OCI-LY3 (cell line): ENCODE measurements at regions not wholly inside any gene's neighbourhood (a gene's known extent, or its start where the extent isn't known, plus 50 kb on each side); places are given as distances from the start of the nearest gene placed in this dataset.

Experiments
- H2AFZ ChIP-seq: fragments of 200-600, 300-600 bp; shearing (Covaris generic); 2 replicates; pipeline ENCODE4 v1.6.0; 2014; ENCODE audit warnings: antibody characterized with exemption, low read depth, low read length
- H3K27ac ChIP-seq: fragments of 200-600, 300-600 bp; sonication (generic); 2 replicates; pipeline ENCODE4 v1.5.1; 2014; ENCODE audit warnings: mild to moderate bottlenecking, low read length, moderate library complexity, mixed read lengths
- H3K27me3 ChIP-seq: fragments of 200-600, 300-600 bp; sonication (generic); 2 replicates; pipeline ENCODE4 v1.6.1; 2014; ENCODE audit warnings: low read depth, low read length, mixed read lengths
- H3K36me3 ChIP-seq: fragments of 200-600, 300-600 bp; sonication (generic); replicated peaks from 2 replicates; pipeline ENCODE3; 2014; ENCODE audit warnings: low read depth, low read length, mixed read lengths
- H3K4me1 ChIP-seq: fragments of 300-600, 200-600 bp; sonication (generic); 2 replicates; pipeline ENCODE4 v1.6.1; 2014; ENCODE audit warnings: low read length, mixed read lengths
- H3K4me2 ChIP-seq: fragments of 200-600, 300-600 bp; sonication (generic); 2 replicates; pipeline ENCODE4 v1.6.1; 2014; ENCODE audit warnings: low read length, mixed read lengths
- H3K4me3 ChIP-seq: fragments of 300-600, 200-600 bp; sonication (generic); 2 replicates; pipeline ENCODE4 v1.5.1; 2014; ENCODE audit warnings: antibody characterized with exemption, mild to moderate bottlenecking, low read length, moderate library complexity
- H3K79me2 ChIP-seq: fragments of 300-600, 200-600 bp; shearing (Covaris generic); 2 replicates; pipeline ENCODE4 v1.6.1; 2014; ENCODE audit warnings: mild to moderate bottlenecking, low read length, mixed read lengths
- H3K9ac ChIP-seq: fragments of 300-600, 200-600 bp; shearing (Covaris generic); 2 replicates; pipeline ENCODE4 v1.6.0; 2014; ENCODE audit warnings: mild to moderate bottlenecking, low read length, moderate library complexity
- H3K9me3 ChIP-seq: fragments of 200-600, 300-600 bp; shearing (Covaris generic); 2 replicates; pipeline ENCODE4 v1.6.1; 2014; ENCODE audit warnings: low read length, mixed read lengths; ENCODE audit not compliant: insufficient read depth
- H4K20me1 ChIP-seq: fragments of 200-600, 300-600 bp; sonication (generic); 2 replicates; pipeline ENCODE4 v1.6.1; 2016; ENCODE audit warnings: low read length, mixed read lengths; ENCODE audit not compliant: insufficient read depth
- EZH2phosphoT487 ChIP-seq: fragments of 200-600 bp; shearing (Covaris generic); IDR thresholded peaks from 2 replicates; pipeline ENCODE4 v1.6.1; 2018; ENCODE audit warnings: antibody characterized with exemption, mixed run types, low read depth
- TF ChIP-seq, protein P1 (sequence below): fragments of 200-600, 300-600 bp; sonication (generic); IDR thresholded peaks from 2 replicates; pipeline ENCODE4 v1.5.1; 2014; ENCODE audit warnings: antibody characterized with exemption, low read length, low read depth

DNA sequence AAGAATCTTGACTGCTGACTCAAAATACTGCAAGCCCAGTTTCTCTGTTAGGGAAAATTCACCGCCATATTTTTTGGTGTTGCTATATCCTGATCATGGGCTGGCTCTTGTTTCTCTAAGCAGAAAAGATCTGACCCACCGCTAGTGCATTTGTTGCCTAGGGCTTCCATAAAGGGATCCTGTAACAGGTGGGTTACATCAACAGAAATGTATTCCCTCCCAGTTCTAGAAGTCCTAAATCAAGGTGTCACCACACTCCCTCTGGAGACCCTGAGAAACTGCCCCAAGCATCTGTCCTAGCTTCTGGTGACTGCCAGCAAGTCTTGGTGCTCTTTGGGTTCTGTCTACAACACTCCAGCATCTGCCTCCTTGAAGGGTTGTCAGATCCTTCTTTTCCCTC lies 99.7 kb downstream of the MAF start:
- Histone ChIP-seq H3K79me2 (no peaks in the 10 kb centered on the region), H3K4me3 (no peak overlapping the region), H3K27ac (no peak overlapping the region), H4K20me1 (no peaks in the 10 kb centered on the region), H3K36me3 (no peaks in the 10 kb centered on the region), H3K9ac (no peak overlapping the region), H2AFZ (no peak overlapping the region), H3K4me2 (no peak overlapping the region), H3K9me3 (no peaks in the 10 kb centered on the region), H3K27me3 (peaks cover 6% of the 10 kb centered on the region), H3K4me1 (no peaks in the 10 kb centered on the region)
- TF ChIP-seq, protein P1, sequence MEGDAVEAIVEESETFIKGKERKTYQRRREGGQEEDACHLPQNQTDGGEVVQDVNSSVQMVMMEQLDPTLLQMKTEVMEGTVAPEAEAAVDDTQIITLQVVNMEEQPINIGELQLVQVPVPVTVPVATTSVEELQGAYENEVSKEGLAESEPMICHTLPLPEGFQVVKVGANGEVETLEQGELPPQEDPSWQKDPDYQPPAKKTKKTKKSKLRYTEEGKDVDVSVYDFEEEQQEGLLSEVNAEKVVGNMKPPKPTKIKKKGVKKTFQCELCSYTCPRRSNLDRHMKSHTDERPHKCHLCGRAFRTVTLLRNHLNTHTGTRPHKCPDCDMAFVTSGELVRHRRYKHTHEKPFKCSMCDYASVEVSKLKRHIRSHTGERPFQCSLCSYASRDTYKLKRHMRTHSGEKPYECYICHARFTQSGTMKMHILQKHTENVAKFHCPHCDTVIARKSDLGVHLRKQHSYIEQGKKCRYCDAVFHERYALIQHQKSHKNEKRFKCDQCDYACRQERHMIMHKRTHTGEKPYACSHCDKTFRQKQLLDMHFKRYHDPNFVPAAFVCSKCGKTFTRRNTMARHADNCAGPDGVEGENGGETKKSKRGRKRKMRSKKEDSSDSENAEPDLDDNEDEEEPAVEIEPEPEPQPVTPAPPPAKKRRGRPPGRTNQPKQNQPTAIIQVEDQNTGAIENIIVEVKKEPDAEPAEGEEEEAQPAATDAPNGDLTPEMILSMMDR: no peak
- TF ChIP-seq EZH2phosphoT487: no peak

DNA sequence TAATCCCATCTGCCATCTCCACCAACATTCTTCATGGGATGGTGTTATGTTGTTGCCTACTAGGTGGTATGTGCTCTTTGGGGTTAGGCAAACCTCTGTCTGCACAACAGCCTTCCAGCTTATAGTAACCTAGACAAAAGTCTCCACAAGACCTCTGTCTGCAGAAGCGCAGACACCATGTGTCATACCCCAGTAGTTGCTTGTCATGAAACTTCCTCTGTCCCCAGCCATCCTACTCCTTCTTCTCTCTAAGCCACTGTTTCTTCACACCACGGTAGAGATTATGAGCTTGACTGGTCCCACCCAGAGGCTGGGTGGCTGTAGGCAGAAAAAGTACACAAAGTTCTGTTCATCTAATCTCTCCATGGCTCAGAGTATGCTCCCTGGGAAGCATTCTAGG lies 100.3 kb downstream of the MAF start:
- no peak overlapping the region for H3K27ac ChIP-seq
- no peak for TF ChIP-seq EZH2phosphoT487
- TF ChIP-seq, protein P1: no peak
- H3K4me1 ChIP-seq: no peaks in the 10 kb centered on the region
- H3K4me2 ChIP-seq: no peak overlapping the region
- H2AFZ ChIP-seq: no peak overlapping the region
- H3K9ac ChIP-seq: no peak overlapping the region
- no peaks in the 10 kb centered on the region for H3K36me3 ChIP-seq
- peaks cover 6% of the 10 kb centered on the region for H3K27me3 ChIP-seq
- no peaks in the 10 kb centered on the region for H4K20me1 ChIP-seq
- H3K79me2 ChIP-seq: no peaks in the 10 kb centered on the region
- H3K4me3 ChIP-seq: no peak overlapping the region
- H3K9me3 ChIP-seq: no peaks in the 10 kb centered on the region

- Histone ChIP-seq H3K9me3 (no peaks in the 10 kb centered on the region), H2AFZ (no peak overlapping the region), H4K20me1 (no peaks in the 10 kb centered on the region), H3K4me3 (no peak overlapping the region), H3K79me2 (no peaks in the 10 kb centered on the region), H3K27me3 (peaks cover 2% of the 10 kb centered on the region; the same call in 1 of the 2 replicates), H3K36me3 (no peaks in the 10 kb centered on the region), H3K4me1 (no peaks in the 10 kb centered on the region), H3K27ac (no peak overlapping the region), H3K9ac (no peak overlapping the region), H3K4me2 (no peak overlapping the region)
- no peak for TF ChIP-seq EZH2phosphoT487
- TF ChIP-seq, protein P1: no peak
Measured at GRCh38 chr16:79498928-79499327, 101.6 kb downstream of the MAF start.

- Histone ChIP-seq H2AFZ (no peak overlapping the region), H3K27ac (no peak overlapping the region), H3K4me3 (no peak overlapping the region), H3K79me2 (no peaks in the 10 kb centered on the region), H3K4me1 (no peaks in the 10 kb centered on the region), H4K20me1 (no peaks in the 10 kb centered on the region), H3K27me3 (no peaks in the 10 kb centered on the region), H3K9ac (no peak overlapping the region), H3K9me3 (no peaks in the 10 kb centered on the region), H3K4me2 (no peak overlapping the region), H3K36me3 (no peaks in the 10 kb centered on the region)
- no peak for TF ChIP-seq EZH2phosphoT487
- TF ChIP-seq, protein P1: no peak
Measured at GRCh38 chr16:79497606-79498350, 102.8 kb downstream of the MAF start.
